AG10803 (cell line): ENCODE measurements at regions not wholly inside any gene's neighbourhood (a gene's known extent, or its start where the extent isn't known, plus 50 kb on each side); places are given as distances from the start of the nearest gene placed in this dataset.

Experiments
- DNase-seq: peaks from one replicate; pipeline ENCODE4 v3.0.0; 2010; ENCODE audit warnings: low read depth
- H3K4me3 ChIP-seq: 2 replicates; pipeline ENCODE4 v1.5.1; 2011; ENCODE audit warnings: mild to moderate bottlenecking, low read length, control low read depth
- CTCF ChIP-seq: conservative IDR thresholded peaks from 2 replicates; pipeline ENCODE4 v1.5.1; 2011; ENCODE audit warnings: mild to moderate bottlenecking, low read length, control low read depth, inconsistent platforms

DNA sequence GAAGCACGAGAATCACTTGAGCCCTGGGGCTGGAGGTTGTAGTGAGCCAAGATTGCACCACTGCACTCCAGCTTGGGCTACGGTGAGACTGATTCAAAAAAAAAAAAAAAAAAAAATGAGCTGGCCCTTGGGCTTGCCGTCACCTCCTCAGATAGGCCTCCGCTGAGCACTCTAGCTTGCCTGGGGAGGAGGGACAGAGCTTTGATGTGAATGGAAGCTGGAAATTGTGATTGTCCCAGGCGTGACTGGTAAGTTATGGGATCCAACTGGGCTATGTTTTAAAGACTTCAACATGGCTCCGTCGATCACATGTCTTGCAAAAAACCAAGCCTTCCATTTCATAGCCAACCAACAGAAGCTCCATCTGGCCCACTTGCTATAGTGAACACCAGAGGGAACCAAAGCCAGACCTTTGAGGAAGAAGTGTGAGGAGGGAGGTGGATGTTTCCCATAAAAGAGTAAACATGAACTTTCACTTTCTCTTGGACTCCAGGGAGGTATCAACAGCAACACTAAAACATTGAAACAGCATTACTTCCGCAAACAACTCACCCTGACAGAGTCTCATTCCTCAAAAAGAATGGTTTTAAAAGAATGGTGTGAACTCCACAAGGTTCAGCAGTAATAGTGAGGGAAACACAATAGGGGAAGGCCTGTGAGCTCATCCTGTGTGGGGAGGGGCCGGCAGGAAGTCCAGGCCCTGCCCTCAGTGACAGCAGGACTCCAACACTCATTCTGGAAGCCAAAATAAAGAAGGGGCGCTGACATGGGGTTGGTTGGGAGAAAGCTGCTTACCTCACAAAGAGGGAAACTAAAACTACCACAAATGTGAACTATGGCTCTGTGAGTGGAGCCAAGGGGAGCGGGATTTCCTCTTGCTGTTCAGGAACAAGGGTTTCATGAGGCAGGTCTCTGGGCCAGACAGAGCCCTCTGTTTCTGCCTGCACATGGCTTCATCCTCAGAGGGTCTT lies 59.2 kb upstream of the IL12A start:
- DNase-seq: peak; percentile 81
- no peak overlapping the region for H3K4me3 ChIP-seq
- peak; percentile 62 for TF ChIP-seq CTCF

DNA sequence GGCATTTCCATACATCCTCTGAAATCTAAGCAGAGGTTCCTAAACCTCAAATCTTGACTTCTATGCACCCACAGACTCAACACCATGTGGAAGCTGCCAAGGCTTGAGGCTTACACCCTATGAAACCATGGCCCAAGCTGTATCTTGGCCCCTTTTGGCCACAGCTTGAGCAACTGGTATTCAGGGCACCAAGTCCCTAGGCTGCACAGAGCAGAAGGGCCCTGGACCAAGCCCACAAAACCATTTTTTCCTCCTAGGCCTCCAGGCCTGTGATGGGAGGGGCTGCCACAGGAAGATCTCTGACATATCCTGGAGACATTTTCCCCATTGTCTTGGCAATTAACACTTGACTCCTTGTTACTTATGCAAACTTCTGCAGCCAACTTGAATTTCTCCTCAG lies 54.4 kb upstream of the IL12A start:
- no peak for DNase-seq
- H3K4me3 ChIP-seq: no peak overlapping the region
- TF ChIP-seq CTCF: no peak

DNA sequence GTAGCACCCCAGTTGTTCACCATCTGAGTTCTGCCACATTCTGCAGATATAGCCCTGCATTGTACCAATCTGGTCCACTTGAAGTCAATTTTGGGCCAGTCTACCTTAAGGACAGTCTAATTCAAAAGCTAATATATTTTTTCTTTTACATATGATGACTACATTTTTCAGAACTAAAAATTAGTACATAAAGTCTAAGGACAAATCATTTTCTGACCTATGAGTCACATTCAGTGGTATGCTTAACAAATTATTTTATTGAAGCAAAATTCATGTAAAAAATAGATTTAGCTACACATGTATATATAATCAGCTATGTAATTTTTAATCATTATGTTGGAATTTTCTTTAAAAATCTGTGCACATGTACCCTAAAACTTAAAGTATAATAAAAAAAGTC lies 52.1 kb upstream of the IL12A start:
- DNase-seq: no peak
- TF ChIP-seq CTCF: no peak
- no peak overlapping the region for H3K4me3 ChIP-seq

DNA sequence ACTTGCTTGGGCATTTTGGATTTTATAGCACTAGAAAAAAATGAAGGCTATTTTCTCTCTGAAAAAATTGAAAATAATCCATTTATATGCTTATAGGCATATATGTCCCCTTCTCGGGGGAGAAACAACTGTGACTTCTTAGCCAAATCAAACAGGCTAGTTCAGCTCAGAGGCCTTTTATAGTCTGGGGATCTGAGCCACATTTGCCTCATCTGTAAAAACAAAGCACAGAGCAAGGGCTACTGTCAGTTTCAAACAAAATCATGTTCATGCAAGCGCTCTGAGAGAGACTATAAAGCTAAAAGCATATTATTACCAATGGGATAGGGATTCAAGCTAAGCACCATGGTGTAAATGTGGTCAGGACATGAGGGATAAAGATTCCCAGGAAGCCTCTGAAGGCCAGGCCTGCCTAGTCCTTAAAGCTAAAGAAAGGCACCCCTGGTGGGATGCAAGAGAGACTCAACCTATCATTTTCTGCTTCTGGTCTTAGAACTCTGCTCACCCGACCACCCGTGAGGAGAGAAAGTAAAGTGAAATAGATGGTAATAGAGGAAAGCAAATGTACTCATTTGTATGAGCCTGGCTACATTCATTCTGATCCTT lies 51.0 kb upstream of the IL12A start:
- DNase-seq: no peak
- no peak overlapping the region for H3K4me3 ChIP-seq
- no peak for TF ChIP-seq CTCF

GRCh38 chr3:159938714-159939113 lies 49.9 kb upstream of the IL12A start:
- no peak for TF ChIP-seq CTCF
- H3K4me3 ChIP-seq: no peak overlapping the region
- peak; percentile 23 for DNase-seq
